ENCODE measurements at regions not wholly inside any gene's neighbourhood (a gene's known extent, or its start where the extent isn't known, plus 50 kb on each side); places are given as distances from the start of the nearest gene placed in this dataset.

- 92% methylated on average over 5 of the region's 5 CpGs for WGBS
- no peak for DNase-seq
- Histone ChIP-seq H2BK15ac (ENCODE audit: low read depth, poor library complexity, severe bottlenecking) (no peak overlapping the region), H3K79me1 (replicated peaks; ENCODE audit: low read length, poor library complexity, severe bottlenecking) (no peaks in the 10 kb centered on the region), H3K27ac (ENCODE audit: low read length, poor library complexity, severe bottlenecking) (no peak overlapping the region), H2AFZ (ENCODE audit: low read depth, low read length) (no peak overlapping the region), H3K9ac (ENCODE audit: low read length) (no peak overlapping the region), H2BK120ac (ENCODE audit: low read depth, low read length) (no peak overlapping the region), H3K27me3 (ENCODE audit: control insufficient read depth in 1 of 2, insufficient read depth in 1 of 2, low read length in 2 of 2) (no peaks in the 10 kb centered on the region), H4K91ac (ENCODE audit: low read length) (no peak overlapping the region), H3K9me3 (ENCODE audit: control insufficient read depth, low read length) (no peaks in the 10 kb centered on the region), H3K4me2 (ENCODE audit: low read length, poor library complexity, severe bottlenecking) (no peak overlapping the region), H2BK12ac (ENCODE audit: low read length in 2 of 2) (no peak overlapping the region), H4K8ac (ENCODE audit: low read length) (no peak overlapping the region), H3K4me3 (ENCODE audit: insufficient read depth in 1 of 2, low read depth in 1 of 2, low read length in 2 of 2) (no peak overlapping the region), H2BK5ac (ENCODE audit: low read depth, low read length, poor library complexity, severe bottlenecking) (no peak overlapping the region), H3K18ac (ENCODE audit: low read depth in 1 of 2, low read length in 2 of 2) (no peak overlapping the region), H3K23ac (ENCODE audit: low read length in 2 of 2) (no peak overlapping the region), H3K4me1 (ENCODE audit: control insufficient read depth, insufficient read depth, low read depth, low read length) (no peaks in the 10 kb centered on the region), H2AK5ac (ENCODE audit: low read length, severe bottlenecking) (no peak overlapping the region), H3K36me3 (ENCODE audit: control insufficient read depth in 1 of 2, insufficient read depth in 2 of 2, low read depth in 1 of 2, low read length in 2 of 2) (no peaks in the 10 kb centered on the region), H3K14ac (ENCODE audit: low read length in 2 of 2) (no peak overlapping the region), H3K4ac (ENCODE audit: low read depth in 1 of 2, low read length in 2 of 2) (no peak overlapping the region)
Measured at GRCh38 chr5:173434270-173434669, 106.1 kb upstream of the STC2 start.

- H3K36me3 ChIP-seq (ENCODE audit: control insufficient read depth in 1 of 2, insufficient read depth in 2 of 2, low read depth in 1 of 2, low read length in 2 of 2), result no peaks in the 10 kb centered on the region
- no peaks in the 10 kb centered on the region for H3K4me1 ChIP-seq (ENCODE audit: control insufficient read depth, insufficient read depth, low read depth, low read length)
- H2BK15ac ChIP-seq (ENCODE audit: low read depth, poor library complexity, severe bottlenecking), result no peak overlapping the region
- no peaks in the 10 kb centered on the region for H3K9me3 ChIP-seq (ENCODE audit: control insufficient read depth, low read length)
- no peak overlapping the region for H3K18ac ChIP-seq (ENCODE audit: low read depth in 1 of 2, low read length in 2 of 2)
- H3K79me1 ChIP-seq (replicated peaks; ENCODE audit: low read length, poor library complexity, severe bottlenecking), result no peaks in the 10 kb centered on the region
- no peak overlapping the region for H3K4me3 ChIP-seq (ENCODE audit: insufficient read depth in 1 of 2, low read depth in 1 of 2, low read length in 2 of 2)
- no peak overlapping the region for H3K9ac ChIP-seq (ENCODE audit: low read length)
- H2BK12ac ChIP-seq (ENCODE audit: low read length in 2 of 2), result no peak overlapping the region
- H2BK5ac ChIP-seq (ENCODE audit: low read depth, low read length, poor library complexity, severe bottlenecking), result no peak overlapping the region
- no peak overlapping the region for H3K23ac ChIP-seq (ENCODE audit: low read length in 2 of 2)
- H3K14ac ChIP-seq (ENCODE audit: low read length in 2 of 2), result no peak overlapping the region
- H2AFZ ChIP-seq (ENCODE audit: low read depth, low read length), result no peak overlapping the region
- no peak overlapping the region for H4K91ac ChIP-seq (ENCODE audit: low read length)
- no peak overlapping the region for H4K8ac ChIP-seq (ENCODE audit: low read length)
- no peak overlapping the region for H2BK120ac ChIP-seq (ENCODE audit: low read depth, low read length)
- WGBS, result 100% methylated on average over 1 of the region's 2 CpGs
- H3K4ac ChIP-seq (ENCODE audit: low read depth in 1 of 2, low read length in 2 of 2), result no peak overlapping the region
- no peak for DNase-seq
- H3K27ac ChIP-seq (ENCODE audit: low read length, poor library complexity, severe bottlenecking), result no peak overlapping the region
- H3K27me3 ChIP-seq (ENCODE audit: control insufficient read depth in 1 of 2, insufficient read depth in 1 of 2, low read length in 2 of 2), result no peaks in the 10 kb centered on the region
- H2AK5ac ChIP-seq (ENCODE audit: low read length, severe bottlenecking), result no peak overlapping the region
- no peak overlapping the region for H3K4me2 ChIP-seq (ENCODE audit: low read length, poor library complexity, severe bottlenecking)
Measured at GRCh38 chr5:173430394-173430793, 102.2 kb upstream of the STC2 start.

- Histone ChIP-seq H2BK5ac (ENCODE audit: low read depth, low read length, poor library complexity, severe bottlenecking) (no peak overlapping the region), H3K23ac (ENCODE audit: low read length in 2 of 2) (no peak overlapping the region), H2BK120ac (ENCODE audit: low read depth, low read length) (no peak overlapping the region), H3K9me3 (ENCODE audit: control insufficient read depth, low read length) (peaks cover under 1% of the 10 kb centered on the region), H2BK12ac (ENCODE audit: low read length in 2 of 2) (peak overlapping the region in 1 of 2 experiments; percentile 3), H3K27me3 (ENCODE audit: control insufficient read depth in 1 of 2, insufficient read depth in 1 of 2, low read length in 2 of 2) (no peaks in the 10 kb centered on the region), H4K8ac (ENCODE audit: low read length) (no peak overlapping the region), H3K18ac (ENCODE audit: low read depth in 1 of 2, low read length in 2 of 2) (no peak overlapping the region), H3K27ac (ENCODE audit: low read length, poor library complexity, severe bottlenecking) (no peak overlapping the region), H3K4me3 (ENCODE audit: insufficient read depth in 1 of 2, low read depth in 1 of 2, low read length in 2 of 2) (no peak overlapping the region), H2BK15ac (ENCODE audit: low read depth, poor library complexity, severe bottlenecking) (no peak overlapping the region), H3K79me1 (replicated peaks; ENCODE audit: low read length, poor library complexity, severe bottlenecking) (no peaks in the 10 kb centered on the region), H3K4me1 (ENCODE audit: control insufficient read depth, insufficient read depth, low read depth, low read length) (no peaks in the 10 kb centered on the region), H3K14ac (ENCODE audit: low read length in 2 of 2) (no peak overlapping the region), H3K36me3 (ENCODE audit: control insufficient read depth in 1 of 2, insufficient read depth in 2 of 2, low read depth in 1 of 2, low read length in 2 of 2) (no peaks in the 10 kb centered on the region), H3K4ac (ENCODE audit: low read depth in 1 of 2, low read length in 2 of 2) (no peak overlapping the region), H3K9ac (ENCODE audit: low read length) (no peak overlapping the region), H2AK5ac (ENCODE audit: low read length, severe bottlenecking) (no peak overlapping the region), H4K91ac (ENCODE audit: low read length) (no peak overlapping the region), H3K4me2 (ENCODE audit: low read length, poor library complexity, severe bottlenecking) (no peak overlapping the region), H2AFZ (ENCODE audit: low read depth, low read length) (no peak overlapping the region)
- 56% methylated on average over 3 of the region's 3 CpGs for WGBS
- DNase-seq, result peak; percentile 14
Measured at GRCh38 chr5:173429489-173430150, 101.4 kb upstream of the STC2 start.

GRCh38 chr5:173423452-173424117, 95.4 kb upstream of the STC2 start:
- Histone ChIP-seq H3K27ac (ENCODE audit: low read length, poor library complexity, severe bottlenecking) (no peak overlapping the region), H2AK5ac (ENCODE audit: low read length, severe bottlenecking) (no peak overlapping the region), H3K36me3 (ENCODE audit: control insufficient read depth in 1 of 2, insufficient read depth in 2 of 2, low read depth in 1 of 2, low read length in 2 of 2) (no peaks in the 10 kb centered on the region), H2BK12ac (ENCODE audit: low read length in 2 of 2) (no peak overlapping the region), H3K4ac (ENCODE audit: low read depth in 1 of 2, low read length in 2 of 2) (no peak overlapping the region), H2BK120ac (ENCODE audit: low read depth, low read length) (no peak overlapping the region), H2AFZ (ENCODE audit: low read depth, low read length) (no peak overlapping the region), H3K9me3 (ENCODE audit: control insufficient read depth, low read length) (peaks cover 26% of the 10 kb centered on the region), H3K9ac (ENCODE audit: low read length) (no peak overlapping the region), H3K14ac (ENCODE audit: low read length in 2 of 2) (no peak overlapping the region), H3K18ac (ENCODE audit: low read depth in 1 of 2, low read length in 2 of 2) (no peak overlapping the region), H3K23ac (ENCODE audit: low read length in 2 of 2) (no peak overlapping the region), H3K27me3 (ENCODE audit: control insufficient read depth in 1 of 2, insufficient read depth in 1 of 2, low read length in 2 of 2) (no peaks in the 10 kb centered on the region), H4K91ac (ENCODE audit: low read length) (no peak overlapping the region), H3K79me1 (replicated peaks; ENCODE audit: low read length, poor library complexity, severe bottlenecking) (no peaks in the 10 kb centered on the region), H4K8ac (ENCODE audit: low read length) (no peak overlapping the region), H3K4me1 (ENCODE audit: control insufficient read depth, insufficient read depth, low read depth, low read length) (no peaks in the 10 kb centered on the region), H2BK5ac (ENCODE audit: low read depth, low read length, poor library complexity, severe bottlenecking) (no peak overlapping the region), H2BK15ac (ENCODE audit: low read depth, poor library complexity, severe bottlenecking) (no peak overlapping the region), H3K4me2 (ENCODE audit: low read length, poor library complexity, severe bottlenecking) (no peak overlapping the region), H3K4me3 (ENCODE audit: insufficient read depth in 1 of 2, low read depth in 1 of 2, low read length in 2 of 2) (no peak overlapping the region)
- 96% methylated on average over 6 of the region's 7 CpGs for WGBS
- no peak for DNase-seq
